Suprapubic skin (tissue), 4 donors: ENCODE measurements at regions not wholly inside any gene's neighbourhood (a gene's known extent, or its start where the extent isn't known, plus 50 kb on each side); places are given as distances from the start of the nearest gene placed in this dataset.

Experiments used
- DNase-seq, 2 donors: peaks; one replicate each; pipeline ENCODE4 v3.0.0-alpha.2; 2019; ENCODE audit warnings: low spot score in 2 of 2
- H3K27ac ChIP-seq: fragments of 200-600 bp; sonication (generic); one replicate; pipeline ENCODE4 v1.5.1; 2019
- H3K27me3 ChIP-seq: fragments of 200-600 bp; sonication (generic); one replicate; pipeline ENCODE4 v1.5.1; 2019
- H3K36me3 ChIP-seq: fragments of 200-600 bp; sonication (generic); one replicate; pipeline ENCODE4 v1.5.1; 2019
- H3K4me1 ChIP-seq: fragments of 200-600 bp; sonication (generic); one replicate; pipeline ENCODE4 v1.5.1; 2019
- H3K4me3 ChIP-seq: fragments of 200-600 bp; sonication (generic); one replicate; pipeline ENCODE4 v1.5.1; 2019; ENCODE audit warnings: mild to moderate bottlenecking
- H3K9me3 ChIP-seq: fragments of 200-600 bp; sonication (generic); one replicate; pipeline ENCODE4 v1.5.1; 2019
- CTCF ChIP-seq, 2 donors: fragments of 200-600 bp in 1 of 2; fragments of 450-650 bp in 1 of 2; sonication (generic) in 1 of 2; IDR thresholded peaks; one replicate each; pipeline ENCODE4 v1.5.1; 2016 to 2019; ENCODE audit warnings: antibody characterized with exemption in 2 of 2, mild to moderate bottlenecking in 1 of 2, moderate library complexity in 1 of 2
- EP300 ChIP-seq: sonication (generic); formaldehyde crosslinking; IDR thresholded peaks from one replicate; pipeline ENCODE4 v1.6.1; 2017; ENCODE audit warnings: antibody characterized with exemption
- POLR2A ChIP-seq, 2 donors: fragments of 450-650 bp; IDR thresholded peaks; one replicate each; pipeline ENCODE4 v1.6.1; 2017; ENCODE audit warnings: antibody characterized with exemption in 2 of 2, mild to moderate bottlenecking in 2 of 2, moderate library complexity in 2 of 2
- POLR2AphosphoS5 ChIP-seq, 3 donors: sonication (generic); formaldehyde crosslinking; IDR thresholded peaks; one replicate each; pipeline ENCODE4 v1.6.1; 2017; ENCODE audit warnings: antibody characterized with exemption in 3 of 3
- WGBS: methylation state at CpG from one replicate; pipeline ENCODE4 v1.1.5; 2018; 5-methylcytosine and 5-hydroxymethylcytosine counted together

GRCh38 chr17:34827008-34827407 lies 134.3 kb downstream of the CCT6B start:
- no peaks in the 10 kb centered on the region for H3K9me3 ChIP-seq
- no peak for DNase-seq
- no peaks in the 10 kb centered on the region for H3K36me3 ChIP-seq
- H3K4me3 ChIP-seq: no peak overlapping the region
- TF ChIP-seq POLR2A (IDR thresholded peaks at IDR 0.05) (no peak), POLR2AphosphoS5 (IDR thresholded peaks at IDR 0.05) (no peak), EP300 (no peak), CTCF (IDR thresholded peaks at IDR 0.05) (no peak)
- 78% methylated on average over 3 of the region's 3 CpGs for WGBS
- no peak overlapping the region for H3K27ac ChIP-seq
- H3K27me3 ChIP-seq: peaks cover 10% of the 10 kb centered on the region
- H3K4me1 ChIP-seq: no peaks in the 10 kb centered on the region

- Histone ChIP-seq H3K9me3 (no peaks in the 10 kb centered on the region), H3K27me3 (peaks cover 10% of the 10 kb centered on the region), H3K4me1 (no peaks in the 10 kb centered on the region), H3K36me3 (no peaks in the 10 kb centered on the region), H3K4me3 (no peak overlapping the region), H3K27ac (no peak overlapping the region)
- TF ChIP-seq CTCF (IDR thresholded peaks at IDR 0.05): no peak
- TF ChIP-seq EP300: no peak
- no peak for TF ChIP-seq POLR2AphosphoS5 (IDR thresholded peaks at IDR 0.05)
- no peak for TF ChIP-seq POLR2A (IDR thresholded peaks at IDR 0.05)
- 5% methylated on average over 2 of the region's 4 CpGs for WGBS
- no peak for DNase-seq
Observed at GRCh38 chr17:34826332-34826731, 134.9 kb downstream of the CCT6B start.

GRCh38 chr17:34825884-34826283 lies 135.4 kb downstream of the CCT6B start:
- Histone ChIP-seq H3K27me3 (peaks cover 10% of the 10 kb centered on the region), H3K4me1 (no peaks in the 10 kb centered on the region), H3K9me3 (no peaks in the 10 kb centered on the region), H3K4me3 (no peak overlapping the region), H3K36me3 (no peaks in the 10 kb centered on the region), H3K27ac (no peak overlapping the region)
- 70% methylated on average over 6 of the region's 6 CpGs for WGBS
- DNase-seq: no peak
- no peak for TF ChIP-seq EP300
- TF ChIP-seq POLR2A (IDR thresholded peaks at IDR 0.05): no peak
- TF ChIP-seq CTCF (IDR thresholded peaks at IDR 0.05): no peak
- TF ChIP-seq POLR2AphosphoS5 (IDR thresholded peaks at IDR 0.05): no peak

- Histone ChIP-seq H3K27me3 (peaks cover 10% of the 10 kb centered on the region), H3K9me3 (no peaks in the 10 kb centered on the region), H3K27ac (no peak overlapping the region), H3K4me1 (no peaks in the 10 kb centered on the region), H3K4me3 (no peak overlapping the region), H3K36me3 (no peaks in the 10 kb centered on the region)
- 100% methylated on average over 1 of the region's 1 CpG for WGBS
- DNase-seq: no peak
- no peak for TF ChIP-seq EP300
- TF ChIP-seq POLR2AphosphoS5 (IDR thresholded peaks at IDR 0.05): no peak
- no peak for TF ChIP-seq POLR2A (IDR thresholded peaks at IDR 0.05)
Observed at GRCh38 chr17:34825102-34825501, 136.2 kb downstream of the CCT6B start.

- H3K4me3 ChIP-seq: no peak overlapping the region
- H3K4me1 ChIP-seq: no peaks in the 10 kb centered on the region
- peaks cover 10% of the 10 kb centered on the region for H3K27me3 ChIP-seq
- WGBS: 55% methylated on average over 6 of the region's 6 CpGs
- DNase-seq: no peak
- no peak for TF ChIP-seq CTCF (IDR thresholded peaks at IDR 0.05)
- TF ChIP-seq POLR2AphosphoS5 (IDR thresholded peaks at IDR 0.05): no peak
- no peak for TF ChIP-seq POLR2A (IDR thresholded peaks at IDR 0.05)
- no peak for TF ChIP-seq EP300
- H3K27ac ChIP-seq: no peak overlapping the region
- no peaks in the 10 kb centered on the region for H3K36me3 ChIP-seq
- H3K9me3 ChIP-seq: no peaks in the 10 kb centered on the region
Observed at GRCh38 chr17:34823023-34823422, 138.2 kb downstream of the CCT6B start.
